HCT116 (cell line): ENCODE measurements at regions not wholly inside any gene's neighbourhood (a gene's known extent, or its start where the extent isn't known, plus 50 kb on each side); places are given as distances from the start of the nearest gene placed in this dataset.
A peak's percentile ranks its signal among the peaks of the same experiment; 100 is the strongest.

Experiments
- ATAC-seq: fragments of 200-7000 bp; cut with Tn5 transposase; 2 replicates; pipeline ENCODE4 v1.9.1; 2020; ENCODE audit warnings: mild to moderate bottlenecking, moderate library complexity
- BruUV-seq: library from RNA; stranded (reverse); fragments of 400-500 nt; replicated peaks from 2 replicates; lab custom pipeline; 2021; lab: Mats Ljungman, UMichigan
- CTCF ChIA-PET: fragments of 300-600 bp; sonication (Branson Sonifier 250); formaldehyde crosslinking; loops from one replicate; lab custom pipeline; 2021; ENCODE audit warnings: antibody characterized with exemption; lab: Charles Lee
- POLR2A ChIA-PET: fragments of 300-600, 350-600 bp; sonication (Branson Sonifier 250); formaldehyde crosslinking; loops from one replicate; lab custom pipeline; 2021; ENCODE audit warnings: antibody characterized with exemption; lab: Charles Lee
- RAD21 ChIA-PET, 2 experiments: fragments of 300-600 bp; sonication (Branson Sonifier 250); formaldehyde crosslinking; loops; one replicate each; lab custom pipeline; 2023; ENCODE audit warnings: low total read pairs in 2 of 2; ENCODE audit not compliant: uncharacterized antibody in 2 of 2, unreplicated experiment in 2 of 2, low non-redundant PET in 1 of 2; lab: Charles Lee
- DNase-seq: peaks from one replicate; pipeline ENCODE4 v3.0.0-alpha.2; 2010; ENCODE audit warnings: low read depth, low spot score
- H2AFZ ChIP-seq: fragments of 200-600 bp; shearing (Covaris generic), sonication (generic); 2 replicates; pipeline ENCODE4 v1.6.1; 2017; ENCODE audit warnings: low read depth, mixed run types, mixed read lengths, antibody characterized with exemption, low read length; ENCODE audit not compliant: poor library complexity, severe bottlenecking
- H3K27ac ChIP-seq: 2 replicates; pipeline ENCODE4 v1.5.1; 2012; ENCODE audit warnings: low read depth, low read length
- H3K27me3 ChIP-seq: fragments of 200-600 bp; sonication (generic); 2 replicates; pipeline ENCODE4 v1.6.1; 2016; ENCODE audit warnings: mixed run types, low read length, mixed read lengths; ENCODE audit not compliant: insufficient read depth
- H3K36me3 ChIP-seq, 2 experiments: fragments of 200-500 bp in 1 of 2; fragments of 200-600 bp in 1 of 2; sonication (Bioruptor generic) in 1 of 2; sonication (generic) in 1 of 2; 2 replicates each; pipeline versions ENCODE4 v1.5.1 to v1.6.1; 2014 to 2016; ENCODE audit warnings: low read length in 2 of 2, inconsistent platforms in 1 of 2, mixed read lengths in 1 of 2, mixed run types in 1 of 2; ENCODE audit not compliant: insufficient read depth in 2 of 2, control insufficient read depth in 1 of 2
- H3K4me1 ChIP-seq, 2 experiments: fragments of 200-600 bp in 1 of 2; sonication (generic) in 1 of 2; 2 replicates each; pipeline versions ENCODE4 v1.5.1 to v1.6.1; 2012 to 2017; ENCODE audit warnings: low read length in 2 of 2, inconsistent platforms in 1 of 2, mild to moderate bottlenecking in 1 of 2, mixed read lengths in 1 of 2, mixed run types in 1 of 2, moderate library complexity in 1 of 2; ENCODE audit not compliant: insufficient read depth in 2 of 2, control insufficient read depth in 1 of 2
- H3K4me2 ChIP-seq: fragments of 200-600 bp; sonication (generic); 2 replicates; pipeline ENCODE4 v1.6.1; 2017; ENCODE audit warnings: mixed run types, low read length, mixed read lengths
- H3K4me3 ChIP-seq, 2 experiments: fragments of 200-600 bp in 1 of 2; sonication (generic) in 1 of 2; replicated peaks in 1 of 2; 2 replicates each; pipeline ENCODE4 v1.5.1; 2011 to 2016; ENCODE audit warnings: low read length in 2 of 2, control low read depth in 1 of 2, low read depth in 1 of 2, mild to moderate bottlenecking in 1 of 2, mixed read lengths in 1 of 2, mixed run types in 1 of 2
- H3K79me2 ChIP-seq: fragments of 200-600 bp; sonication (generic); 2 replicates; pipeline ENCODE4 v1.6.1; 2017; ENCODE audit warnings: mild to moderate bottlenecking, mixed run types, low read length, moderate library complexity, mixed read lengths; ENCODE audit not compliant: insufficient read depth
- H3K9ac ChIP-seq: fragments of 200-600 bp; sonication (generic); 2 replicates; pipeline ENCODE4 v1.6.1; 2016; ENCODE audit warnings: low read length, mixed read lengths
- H3K9me2 ChIP-seq: fragments of 200-600 bp; sonication (generic), shearing (Covaris generic); 2 replicates; pipeline ENCODE4 v1.6.1; 2017; ENCODE audit warnings: mixed run types, mild to moderate bottlenecking, moderate library complexity; ENCODE audit not compliant: insufficient read depth
- H3K9me3 ChIP-seq, 2 experiments: fragments of 200-500 bp in 1 of 2; fragments of 200-600 bp in 1 of 2; sonication (Bioruptor generic) in 1 of 2; sonication (generic) in 1 of 2; 2 replicates each; pipeline ENCODE4 v1.6.1; 2014 to 2017; ENCODE audit warnings: low read length in 2 of 2, mixed read lengths in 2 of 2, inconsistent platforms in 1 of 2, low read depth in 1 of 2, mild to moderate bottlenecking in 1 of 2, mixed run types in 1 of 2, moderate library complexity in 1 of 2; ENCODE audit not compliant: control insufficient read depth in 1 of 2, insufficient read depth in 1 of 2
- H4K20me1 ChIP-seq: fragments of 200-600 bp; sonication (generic), shearing (Covaris generic); 2 replicates; pipeline ENCODE4 v1.6.1; 2017; ENCODE audit warnings: mixed run types, mild to moderate bottlenecking, moderate library complexity; ENCODE audit not compliant: insufficient read depth
- CEBPB ChIP-seq: IDR thresholded peaks from 2 replicates; pipeline ENCODE4 v1.6.1; 2012; ENCODE audit warnings: low read depth
- EGR1 ChIP-seq: IDR thresholded peaks from 2 replicates; pipeline ENCODE4 v1.6.1; 2012; ENCODE audit warnings: low read depth
- EZH2 ChIP-seq: fragments of 200-600 bp; sonication (generic); IDR thresholded peaks from 2 replicates; pipeline ENCODE4 v1.6.1; 2017; ENCODE audit warnings: antibody characterized with exemption, mixed run types
- EZH2phosphoT487 ChIP-seq: fragments of 200-600 bp; IDR thresholded peaks from 2 replicates; pipeline ENCODE4 v1.6.1; 2018; ENCODE audit warnings: antibody characterized with exemption, borderline replicate concordance
- RAD21 ChIP-seq: IDR thresholded peaks from 2 replicates; pipeline ENCODE4 v1.6.1; 2012; ENCODE audit warnings: low read depth, mild to moderate bottlenecking
- SIN3A ChIP-seq: IDR thresholded peaks from 2 replicates; pipeline ENCODE4 v1.6.1; 2012; ENCODE audit warnings: low read depth
- SRF ChIP-seq: IDR thresholded peaks from 2 replicates; pipeline ENCODE4 v1.6.1; 2012; ENCODE audit warnings: low read depth
- TCF7L2 ChIP-seq: IDR thresholded peaks from 2 replicates; pipeline ENCODE4 v1.7.0; 2011; ENCODE audit warnings: borderline replicate concordance, inconsistent platforms; ENCODE audit not compliant: insufficient read depth, insufficient read length; ENCODE audit errors: extremely low read depth
- YY1 ChIP-seq: IDR thresholded peaks from 2 replicates; pipeline ENCODE4 v1.6.1; 2011; ENCODE audit warnings: low read length, low read depth, moderate library complexity, mild to moderate bottlenecking; ENCODE audit not compliant: insufficient replicate concordance; ENCODE audit errors: extremely low read depth
- intact Hi-C: fragments of 100-400 bp; cut with micrococcal nuclease; formaldehyde crosslinking; loops from 2 replicates; pipeline ENCODE4 v1.10.0; 2022
- TF ChIP-seq, protein P1 (sequence below): IDR thresholded peaks from 2 replicates; pipeline ENCODE4 v1.6.1; 2012
- TF ChIP-seq, protein P2 (sequence below): IDR thresholded peaks from 2 replicates; pipeline ENCODE4 v1.6.1; 2012; ENCODE audit warnings: low read depth
- TF ChIP-seq, protein P3 (sequence below): IDR thresholded peaks from 2 replicates; pipeline ENCODE4 v1.6.1; 2012
- TF ChIP-seq, protein P4 (sequence below): IDR thresholded peaks from 2 replicates; pipeline ENCODE4 v1.6.1; 2011; ENCODE audit warnings: mild to moderate bottlenecking, low read length, moderate library complexity; ENCODE audit not compliant: insufficient replicate concordance; ENCODE audit errors: extremely low read depth

DNA sequence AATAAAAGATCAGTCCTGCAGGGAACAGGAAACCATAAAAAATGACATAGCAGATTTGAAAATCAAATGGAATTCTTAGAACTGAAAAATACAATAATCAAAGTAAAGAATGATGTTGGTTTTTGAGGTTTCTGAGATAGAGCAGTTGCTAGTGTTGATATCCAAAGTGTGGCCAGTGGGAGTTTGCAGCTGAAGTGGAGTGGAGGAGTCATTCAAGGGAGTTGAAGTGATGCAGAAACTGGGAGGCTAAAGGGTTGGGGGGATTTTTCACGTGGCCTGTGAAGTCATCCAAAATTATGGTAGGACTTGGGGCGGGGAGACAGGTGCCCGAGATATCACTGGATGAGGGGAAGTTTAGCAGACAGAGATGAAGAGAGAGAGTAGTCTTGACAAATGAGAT, 123.6 kb downstream of the CDC5L start:
- no peak overlapping the region for H3K9ac ChIP-seq
- TF ChIP-seq YY1 (no peak), EGR1 (no peak)
- ChIA-PET POLR2A (no interaction called here), RAD21 (no interaction called here), CTCF (no interaction called here)
- H3K27ac ChIP-seq, result no peak overlapping the region
- DNase-seq (no peak), ATAC-seq (no peak)
- H3K79me2 ChIP-seq, result no peaks in the 10 kb centered on the region
- no peaks in the 10 kb centered on the region for H3K4me1 ChIP-seq
- no peak overlapping the region for H3K4me3 ChIP-seq
- no peaks in the 10 kb centered on the region for H3K9me2 ChIP-seq
- BruUV-seq, result no TSS peak
- H3K4me2 ChIP-seq, result no peak overlapping the region
- H3K36me3 ChIP-seq, result no peaks in the 10 kb centered on the region
- no peak overlapping the region for H2AFZ ChIP-seq
- H3K9me3 ChIP-seq, result no peaks in the 10 kb centered on the region
- intact Hi-C loops, result no loop called here
- H4K20me1 ChIP-seq, result no peaks in the 10 kb centered on the region
- H3K27me3 ChIP-seq, result no peaks in the 10 kb centered on the region

DNA sequence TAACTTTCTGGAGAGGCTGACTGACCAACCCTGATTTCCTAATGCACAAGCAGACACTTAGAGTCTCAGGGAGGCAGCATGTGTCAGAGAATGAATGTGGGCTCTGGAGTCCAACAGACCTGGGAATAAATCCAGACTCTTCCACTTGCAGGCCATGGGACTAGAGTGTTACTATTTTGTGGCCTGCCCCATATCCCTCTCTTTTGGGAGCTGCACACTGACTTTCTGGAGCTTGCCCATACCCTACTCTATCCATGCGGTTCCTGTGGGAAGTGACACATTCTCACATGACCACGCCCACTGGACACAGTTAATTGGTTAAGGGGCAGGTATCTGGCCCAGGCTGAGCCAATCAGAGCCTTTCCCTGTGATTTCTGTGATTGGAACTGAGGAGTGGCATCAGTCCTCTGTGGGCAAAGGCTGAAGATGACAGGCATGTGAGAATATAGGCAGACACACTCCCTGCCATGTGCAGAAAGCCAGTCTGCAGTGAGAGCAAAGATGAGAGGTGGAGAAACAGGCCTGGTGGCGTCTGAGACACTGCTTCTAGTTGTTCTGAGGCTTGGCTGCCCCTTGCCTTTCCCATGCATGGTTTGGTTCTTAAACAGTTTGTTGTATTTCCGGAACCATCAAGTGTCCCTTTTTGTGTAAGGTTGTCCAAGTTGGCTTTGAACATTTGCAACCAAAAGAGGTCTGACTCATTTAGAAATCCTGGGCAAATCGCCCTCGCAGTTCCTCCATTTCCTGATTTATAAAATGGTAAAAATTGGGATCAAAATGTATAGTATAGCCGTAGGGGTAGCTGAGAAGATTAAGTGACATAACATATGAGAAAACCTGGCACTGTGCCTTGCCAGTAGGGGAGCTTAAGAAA, 125.6 kb downstream of the CDC5L start:
- no peak overlapping the region for H3K27ac ChIP-seq
- no peak overlapping the region for H3K9ac ChIP-seq
- H3K9me2 ChIP-seq, result no peaks in the 10 kb centered on the region
- no peak overlapping the region for H2AFZ ChIP-seq
- no peaks in the 10 kb centered on the region for H3K27me3 ChIP-seq
- H3K4me2 ChIP-seq, result no peak overlapping the region
- ChIA-PET POLR2A (no interaction called here), CTCF (interaction anchor here (1.6 kb wide), 1 partner anchor 37 kb away, joined by 3 read pairs; no protein-coding TSS in a partner anchor), RAD21 (no interaction called here)
- H3K36me3 ChIP-seq, result no peaks in the 10 kb centered on the region
- TF ChIP-seq, protein P1, sequence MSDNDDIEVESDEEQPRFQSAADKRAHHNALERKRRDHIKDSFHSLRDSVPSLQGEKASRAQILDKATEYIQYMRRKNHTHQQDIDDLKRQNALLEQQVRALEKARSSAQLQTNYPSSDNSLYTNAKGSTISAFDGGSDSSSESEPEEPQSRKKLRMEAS, result no peak
- no peak for TF ChIP-seq SIN3A
- no peak for TF ChIP-seq SRF
- no peak for TF ChIP-seq YY1
- no peak for TF ChIP-seq EZH2phosphoT487
- TF ChIP-seq, protein P2, sequence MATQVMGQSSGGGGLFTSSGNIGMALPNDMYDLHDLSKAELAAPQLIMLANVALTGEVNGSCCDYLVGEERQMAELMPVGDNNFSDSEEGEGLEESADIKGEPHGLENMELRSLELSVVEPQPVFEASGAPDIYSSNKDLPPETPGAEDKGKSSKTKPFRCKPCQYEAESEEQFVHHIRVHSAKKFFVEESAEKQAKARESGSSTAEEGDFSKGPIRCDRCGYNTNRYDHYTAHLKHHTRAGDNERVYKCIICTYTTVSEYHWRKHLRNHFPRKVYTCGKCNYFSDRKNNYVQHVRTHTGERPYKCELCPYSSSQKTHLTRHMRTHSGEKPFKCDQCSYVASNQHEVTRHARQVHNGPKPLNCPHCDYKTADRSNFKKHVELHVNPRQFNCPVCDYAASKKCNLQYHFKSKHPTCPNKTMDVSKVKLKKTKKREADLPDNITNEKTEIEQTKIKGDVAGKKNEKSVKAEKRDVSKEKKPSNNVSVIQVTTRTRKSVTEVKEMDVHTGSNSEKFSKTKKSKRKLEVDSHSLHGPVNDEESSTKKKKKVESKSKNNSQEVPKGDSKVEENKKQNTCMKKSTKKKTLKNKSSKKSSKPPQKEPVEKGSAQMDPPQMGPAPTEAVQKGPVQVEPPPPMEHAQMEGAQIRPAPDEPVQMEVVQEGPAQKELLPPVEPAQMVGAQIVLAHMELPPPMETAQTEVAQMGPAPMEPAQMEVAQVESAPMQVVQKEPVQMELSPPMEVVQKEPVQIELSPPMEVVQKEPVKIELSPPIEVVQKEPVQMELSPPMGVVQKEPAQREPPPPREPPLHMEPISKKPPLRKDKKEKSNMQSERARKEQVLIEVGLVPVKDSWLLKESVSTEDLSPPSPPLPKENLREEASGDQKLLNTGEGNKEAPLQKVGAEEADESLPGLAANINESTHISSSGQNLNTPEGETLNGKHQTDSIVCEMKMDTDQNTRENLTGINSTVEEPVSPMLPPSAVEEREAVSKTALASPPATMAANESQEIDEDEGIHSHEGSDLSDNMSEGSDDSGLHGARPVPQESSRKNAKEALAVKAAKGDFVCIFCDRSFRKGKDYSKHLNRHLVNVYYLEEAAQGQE, result no peak
- TF ChIP-seq TCF7L2, result no peak
- TF ChIP-seq RAD21, result no peak
- TF ChIP-seq, protein P3, sequence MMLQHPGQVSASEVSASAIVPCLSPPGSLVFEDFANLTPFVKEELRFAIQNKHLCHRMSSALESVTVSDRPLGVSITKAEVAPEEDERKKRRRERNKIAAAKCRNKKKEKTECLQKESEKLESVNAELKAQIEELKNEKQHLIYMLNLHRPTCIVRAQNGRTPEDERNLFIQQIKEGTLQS, result no peak
- TF ChIP-seq, protein P4, sequence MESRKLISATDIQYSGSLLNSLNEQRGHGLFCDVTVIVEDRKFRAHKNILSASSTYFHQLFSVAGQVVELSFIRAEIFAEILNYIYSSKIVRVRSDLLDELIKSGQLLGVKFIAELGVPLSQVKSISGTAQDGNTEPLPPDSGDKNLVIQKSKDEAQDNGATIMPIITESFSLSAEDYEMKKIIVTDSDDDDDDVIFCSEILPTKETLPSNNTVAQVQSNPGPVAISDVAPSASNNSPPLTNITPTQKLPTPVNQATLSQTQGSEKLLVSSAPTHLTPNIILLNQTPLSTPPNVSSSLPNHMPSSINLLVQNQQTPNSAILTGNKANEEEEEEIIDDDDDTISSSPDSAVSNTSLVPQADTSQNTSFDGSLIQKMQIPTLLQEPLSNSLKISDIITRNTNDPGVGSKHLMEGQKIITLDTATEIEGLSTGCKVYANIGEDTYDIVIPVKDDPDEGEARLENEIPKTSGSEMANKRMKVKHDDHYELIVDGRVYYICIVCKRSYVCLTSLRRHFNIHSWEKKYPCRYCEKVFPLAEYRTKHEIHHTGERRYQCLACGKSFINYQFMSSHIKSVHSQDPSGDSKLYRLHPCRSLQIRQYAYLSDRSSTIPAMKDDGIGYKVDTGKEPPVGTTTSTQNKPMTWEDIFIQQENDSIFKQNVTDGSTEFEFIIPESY, result no peak
- no peak for TF ChIP-seq EZH2
- TF ChIP-seq CEBPB, result no peak
- intact Hi-C loops, result no loop called here
- no peaks in the 10 kb centered on the region for H4K20me1 ChIP-seq
- peak; percentile 86 for ATAC-seq
- no TSS peak for BruUV-seq
- H3K4me1 ChIP-seq, result no peaks in the 10 kb centered on the region
- no peaks in the 10 kb centered on the region for H3K9me3 ChIP-seq
- no peaks in the 10 kb centered on the region for H3K79me2 ChIP-seq
- no peak overlapping the region for H3K4me3 ChIP-seq
- peak; percentile 12 for DNase-seq
